ENCODE measurements at regions not wholly inside any gene's neighbourhood (a gene's known extent, or its start where the extent isn't known, plus 50 kb on each side); places are given as distances from the start of the nearest gene placed in this dataset.

DNA sequence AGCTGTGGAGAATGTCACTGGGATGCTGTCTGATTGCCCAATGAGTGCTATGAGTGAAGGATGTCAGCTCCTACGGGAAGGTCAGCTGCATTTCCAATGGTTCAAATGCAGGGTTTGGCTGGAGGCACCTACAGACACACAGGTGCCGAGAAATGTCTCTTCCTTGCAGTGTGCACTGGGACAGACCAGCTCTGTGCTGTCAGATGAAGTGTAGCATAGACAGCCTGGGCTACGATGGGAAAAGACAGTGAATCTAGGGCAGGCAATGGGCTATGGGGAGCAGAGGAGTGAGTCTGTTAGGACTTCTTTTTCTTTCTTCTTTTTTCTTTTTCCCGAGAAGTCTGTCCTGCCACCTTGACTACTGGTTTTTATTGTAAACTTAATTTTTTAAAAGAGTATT is 223.1 kb upstream of the EOMES start:
- TF ChIP-seq, protein P1, sequence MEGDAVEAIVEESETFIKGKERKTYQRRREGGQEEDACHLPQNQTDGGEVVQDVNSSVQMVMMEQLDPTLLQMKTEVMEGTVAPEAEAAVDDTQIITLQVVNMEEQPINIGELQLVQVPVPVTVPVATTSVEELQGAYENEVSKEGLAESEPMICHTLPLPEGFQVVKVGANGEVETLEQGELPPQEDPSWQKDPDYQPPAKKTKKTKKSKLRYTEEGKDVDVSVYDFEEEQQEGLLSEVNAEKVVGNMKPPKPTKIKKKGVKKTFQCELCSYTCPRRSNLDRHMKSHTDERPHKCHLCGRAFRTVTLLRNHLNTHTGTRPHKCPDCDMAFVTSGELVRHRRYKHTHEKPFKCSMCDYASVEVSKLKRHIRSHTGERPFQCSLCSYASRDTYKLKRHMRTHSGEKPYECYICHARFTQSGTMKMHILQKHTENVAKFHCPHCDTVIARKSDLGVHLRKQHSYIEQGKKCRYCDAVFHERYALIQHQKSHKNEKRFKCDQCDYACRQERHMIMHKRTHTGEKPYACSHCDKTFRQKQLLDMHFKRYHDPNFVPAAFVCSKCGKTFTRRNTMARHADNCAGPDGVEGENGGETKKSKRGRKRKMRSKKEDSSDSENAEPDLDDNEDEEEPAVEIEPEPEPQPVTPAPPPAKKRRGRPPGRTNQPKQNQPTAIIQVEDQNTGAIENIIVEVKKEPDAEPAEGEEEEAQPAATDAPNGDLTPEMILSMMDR (IDR thresholded peaks at IDR 0.05; ENCODE audit: low read length): no peak
- no peak for TF ChIP-seq EZH2phosphoT487 (IDR thresholded peaks at IDR 0.05; ENCODE audit: low read length)
